Natural killer cell (primary cell): ENCODE measurements at regions not wholly inside any gene's neighbourhood (a gene's known extent, or its start where the extent isn't known, plus 50 kb on each side); places are given as distances from the start of the nearest gene placed in this dataset.

ENCODE experiments used
- ATAC-seq, 3 donors: fragments of 150-1000 bp in 2 of 3; fragments of 200-7000 bp in 1 of 3; cut with Tn5 transposase; 1 replicate in 1 of 3; 2 replicates in 2 of 3; pipeline ENCODE4 v1.10.0; 2021; ENCODE audit warnings: mild to moderate bottlenecking in 2 of 3, moderate library complexity in 2 of 3
- DNase-seq, 2 donors: peaks; one replicate each; pipeline versions ENCODE4 v3.0.0 to v3.0.0-alpha.2; 2013 to 2021; ENCODE audit warnings: mixed read lengths in 1 of 2
- H3K27ac ChIP-seq: one replicate; pipeline ENCODE4 v1.5.1; 2013; ENCODE audit warnings: mild to moderate bottlenecking, low read length
- H3K27me3 ChIP-seq: one replicate; pipeline ENCODE4 v1.6.1; 2013; ENCODE audit warnings: low read length; ENCODE audit not compliant: control insufficient read depth, insufficient read depth
- H3K36me3 ChIP-seq: one replicate; pipeline ENCODE4 v1.6.1; 2013; ENCODE audit warnings: low read length; ENCODE audit not compliant: control insufficient read depth, insufficient read depth
- H3K4me1 ChIP-seq: one replicate; pipeline ENCODE4 v1.6.1; 2013; ENCODE audit warnings: low read length; ENCODE audit not compliant: control insufficient read depth, insufficient read depth
- H3K4me3 ChIP-seq: one replicate; pipeline ENCODE4 v1.5.1; 2013; ENCODE audit warnings: low read length
- H3K9me3 ChIP-seq: one replicate; pipeline ENCODE4 v1.6.1; 2013; ENCODE audit warnings: low read length; ENCODE audit not compliant: control insufficient read depth, insufficient read depth
- H3K27ac Mint-ChIP-seq, 2 donors: one replicate each; pipeline ENCODE4 v1.8.0; 2022; ENCODE audit warnings: mild to moderate bottlenecking in 2 of 2, mixed read lengths in 2 of 2, moderate library complexity in 1 of 2
- H3K27me3 Mint-ChIP-seq, 2 donors: one replicate each; pipeline ENCODE4 v1.8.0; 2022; ENCODE audit warnings: low read depth in 2 of 2, mixed read lengths in 2 of 2
- H3K36me3 Mint-ChIP-seq: one replicate; pipeline ENCODE4 v1.8.0; 2022; ENCODE audit warnings: mixed read lengths
- H3K4me1 Mint-ChIP-seq, 2 donors: one replicate each; pipeline ENCODE4 v1.8.0; 2022; ENCODE audit warnings: mixed read lengths in 2 of 2
- H3K4me3 Mint-ChIP-seq: one replicate; pipeline ENCODE4 v1.8.0; 2022; ENCODE audit warnings: mild to moderate bottlenecking, moderate library complexity, mixed read lengths
- H3K9me3 Mint-ChIP-seq, 2 donors: one replicate each; pipeline ENCODE4 v1.8.0; 2022; ENCODE audit warnings: mixed read lengths in 2 of 2
- WGBS: methylation state at CpG from one replicate; pipeline ENCODE4 v1.1.7; 2013; ENCODE audit warnings: missing lambda C conversion rate; ENCODE audit not compliant: insufficient coverage; 5-methylcytosine and 5-hydroxymethylcytosine counted together
- intact Hi-C: fragments of 100-400 bp; cut with micrococcal nuclease; formaldehyde crosslinking; loops from one replicate; pipeline ENCODE4 v1.14.2; 2022
- TF ChIP-seq, protein P1 (sequence below): fragments of 200-600 bp; IDR thresholded peaks from one replicate; pipeline ENCODE4 v1.8.0; 2022; ENCODE audit warnings: antibody characterized with exemption

DNA sequence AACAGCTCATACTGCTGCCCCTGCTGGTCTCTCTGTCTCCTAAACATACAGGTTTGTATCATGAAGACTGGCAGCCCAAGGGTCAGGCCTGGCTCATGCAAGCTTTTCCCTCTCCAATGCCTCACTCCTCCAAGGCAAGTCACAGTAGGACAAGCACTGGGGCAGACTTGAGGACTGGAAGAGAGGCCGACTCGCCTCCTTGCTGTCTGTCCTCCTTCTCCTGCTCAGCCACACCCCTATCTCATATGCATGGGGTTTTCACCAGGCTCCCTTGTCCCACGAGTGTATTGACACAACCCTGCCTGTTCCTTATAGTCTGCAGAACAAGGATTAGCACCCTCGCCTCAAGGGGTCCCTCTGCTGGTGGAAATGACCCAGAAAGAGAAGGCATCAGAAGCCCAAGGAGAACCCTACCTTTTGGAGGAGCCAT lies 223.7 kb downstream of the SOX11 start:
- WGBS = 58% methylated on average over 4 of the region's 4 CpGs

DNA sequence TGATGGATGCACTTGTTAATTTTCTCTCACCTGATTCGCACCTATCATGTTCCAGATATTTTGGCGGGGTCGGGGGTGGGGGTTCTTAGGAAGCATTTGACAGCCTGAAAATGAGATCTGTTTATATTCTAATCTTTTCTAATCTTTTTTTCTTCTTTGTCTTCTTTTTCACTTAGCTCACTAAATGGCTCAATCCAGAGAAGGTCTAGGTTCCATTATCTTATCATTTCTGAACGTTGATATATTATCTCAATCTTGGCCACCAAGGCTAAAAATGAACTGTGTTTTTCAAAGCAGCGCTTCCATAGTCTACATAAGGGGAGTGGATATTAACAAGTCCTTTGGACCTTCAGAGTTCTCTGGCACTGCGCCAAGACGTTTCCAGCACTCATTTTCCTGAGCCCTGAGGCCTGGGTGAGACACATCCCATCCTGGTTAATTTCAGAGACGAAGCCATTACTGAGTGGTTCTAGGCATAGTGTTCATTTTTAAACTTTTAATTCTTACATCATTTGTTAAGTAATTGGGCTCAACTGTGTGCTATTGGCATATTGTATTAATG lies 229.0 kb downstream of the SOX11 start:
- 88% methylated on average over 5 of the region's 8 CpGs for WGBS
- TF ChIP-seq, protein P1, sequence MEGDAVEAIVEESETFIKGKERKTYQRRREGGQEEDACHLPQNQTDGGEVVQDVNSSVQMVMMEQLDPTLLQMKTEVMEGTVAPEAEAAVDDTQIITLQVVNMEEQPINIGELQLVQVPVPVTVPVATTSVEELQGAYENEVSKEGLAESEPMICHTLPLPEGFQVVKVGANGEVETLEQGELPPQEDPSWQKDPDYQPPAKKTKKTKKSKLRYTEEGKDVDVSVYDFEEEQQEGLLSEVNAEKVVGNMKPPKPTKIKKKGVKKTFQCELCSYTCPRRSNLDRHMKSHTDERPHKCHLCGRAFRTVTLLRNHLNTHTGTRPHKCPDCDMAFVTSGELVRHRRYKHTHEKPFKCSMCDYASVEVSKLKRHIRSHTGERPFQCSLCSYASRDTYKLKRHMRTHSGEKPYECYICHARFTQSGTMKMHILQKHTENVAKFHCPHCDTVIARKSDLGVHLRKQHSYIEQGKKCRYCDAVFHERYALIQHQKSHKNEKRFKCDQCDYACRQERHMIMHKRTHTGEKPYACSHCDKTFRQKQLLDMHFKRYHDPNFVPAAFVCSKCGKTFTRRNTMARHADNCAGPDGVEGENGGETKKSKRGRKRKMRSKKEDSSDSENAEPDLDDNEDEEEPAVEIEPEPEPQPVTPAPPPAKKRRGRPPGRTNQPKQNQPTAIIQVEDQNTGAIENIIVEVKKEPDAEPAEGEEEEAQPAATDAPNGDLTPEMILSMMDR = no peak
- DNase-seq (no peak), ATAC-seq (no peak)
- peaks cover 18 to 34% of the 10 kb centered on the region in 2 donors for H3K9me3 Mint-ChIP-seq
- H3K27me3 ChIP-seq = no peaks in the 10 kb centered on the region
- H3K4me1 Mint-ChIP-seq = no peaks in the 10 kb centered on the region
- intact Hi-C loops = no loop called here
- no peak overlapping the region for H3K4me3 ChIP-seq
- no peaks in the 10 kb centered on the region for H3K36me3 ChIP-seq
- H3K27me3 Mint-ChIP-seq = no peaks in the 10 kb centered on the region
- H3K27ac Mint-ChIP-seq = no peak overlapping the region
- no peaks in the 10 kb centered on the region for H3K36me3 Mint-ChIP-seq
- no peak overlapping the region for H3K4me3 Mint-ChIP-seq
- no peaks in the 10 kb centered on the region for H3K4me1 ChIP-seq
- no peak overlapping the region for H3K27ac ChIP-seq
- H3K9me3 ChIP-seq = peaks cover 5% of the 10 kb centered on the region

More for the DNA sequence above, 223.7 kb downstream of the SOX11 start:
- H3K4me3 Mint-ChIP-seq = no peak overlapping the region
- TF ChIP-seq, protein P1 = no peak
- no peaks in the 10 kb centered on the region for H3K27me3 ChIP-seq
- H3K36me3 Mint-ChIP-seq = no peaks in the 10 kb centered on the region
- H3K9me3 ChIP-seq = no peaks in the 10 kb centered on the region
- H3K36me3 ChIP-seq = no peaks in the 10 kb centered on the region
- intact Hi-C loops = no loop called here
- no peaks in the 10 kb centered on the region for H3K4me1 Mint-ChIP-seq
- H3K9me3 Mint-ChIP-seq = peaks cover 14 to 28% of the 10 kb centered on the region in 2 donors
- DNase-seq (no peak), ATAC-seq (no peak)
- H3K27ac ChIP-seq = no peak overlapping the region
- H3K27me3 Mint-ChIP-seq = no peaks in the 10 kb centered on the region
- H3K4me1 ChIP-seq = no peaks in the 10 kb centered on the region
- H3K27ac Mint-ChIP-seq = no peak overlapping the region
- no peak overlapping the region for H3K4me3 ChIP-seq

DNA sequence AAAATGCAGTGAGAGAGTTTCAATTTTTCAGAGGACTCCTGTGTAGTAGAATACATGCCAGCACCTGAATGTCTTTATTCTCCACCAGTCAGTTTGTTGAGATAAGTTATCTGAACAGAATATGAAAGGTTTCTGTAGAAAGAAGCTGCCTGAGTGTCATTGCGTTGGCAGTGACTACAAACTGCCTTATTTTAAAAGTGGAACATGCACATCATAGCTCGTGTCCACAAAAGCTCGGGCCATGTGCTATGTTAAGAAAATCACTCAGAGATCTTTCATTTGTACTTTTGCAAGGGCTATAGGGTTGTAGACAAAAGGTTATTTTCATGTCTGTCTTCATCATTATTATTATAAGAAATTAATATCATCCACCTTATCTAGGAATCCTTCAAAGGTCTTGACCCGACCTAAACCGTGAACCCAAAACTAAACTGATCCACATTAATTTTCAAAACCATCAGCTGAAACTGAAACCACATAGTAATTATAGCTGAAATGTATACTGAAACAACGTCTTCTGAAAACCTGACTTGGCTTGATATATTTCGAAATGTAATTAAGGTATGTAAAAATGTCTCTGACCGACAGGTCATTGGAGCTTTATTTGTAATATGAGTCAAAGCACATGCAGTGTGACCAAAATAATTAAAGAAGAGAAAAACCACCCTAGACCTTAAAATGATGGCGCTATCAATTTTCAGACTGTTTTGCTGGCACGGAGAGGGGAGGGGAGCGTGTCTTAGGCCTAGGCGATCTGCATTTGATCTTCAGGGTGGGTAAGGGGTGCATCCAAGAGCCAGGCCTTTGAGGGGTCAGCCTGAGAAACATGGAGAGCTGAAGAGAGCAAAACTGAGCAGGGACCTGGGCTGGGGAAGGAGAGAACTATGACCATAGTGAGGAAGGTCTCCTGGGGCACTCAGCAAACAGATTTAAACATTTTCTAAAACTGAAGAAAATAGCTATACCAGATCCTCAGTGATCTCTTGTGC lies 232.1 kb downstream of the SOX11 start:
- Mint-ChIP-seq H3K27me3 (no peaks in the 10 kb centered on the region), H3K9me3 (peaks cover 16 to 21% of the 10 kb centered on the region in 2 donors), H3K27ac (no peak overlapping the region), H3K4me1 (no peaks in the 10 kb centered on the region), H3K36me3 (no peaks in the 10 kb centered on the region), H3K4me3 (no peak overlapping the region)
- Histone ChIP-seq H3K27ac (no peak overlapping the region), H3K4me3 (no peak overlapping the region), H3K27me3 (no peaks in the 10 kb centered on the region), H3K9me3 (peaks cover 5% of the 10 kb centered on the region), H3K4me1 (no peaks in the 10 kb centered on the region), H3K36me3 (no peaks in the 10 kb centered on the region)
- WGBS = 94% methylated on average over 12 of the region's 12 CpGs
- TF ChIP-seq, protein P1 = no peak
- DNase-seq (no peak), ATAC-seq (no peak)
- intact Hi-C loops = no loop called here
